HS-5 (cell line): ENCODE measurements at regions not wholly inside any gene's neighbourhood (a gene's known extent, or its start where the extent isn't known, plus 50 kb on each side); places are given as distances from the start of the nearest gene placed in this dataset.

ENCODE experiments used
- DNase-seq: peaks from one replicate; pipeline ENCODE4 v3.0.0-alpha.2; 2012; ENCODE audit warnings: low read depth

DNA sequence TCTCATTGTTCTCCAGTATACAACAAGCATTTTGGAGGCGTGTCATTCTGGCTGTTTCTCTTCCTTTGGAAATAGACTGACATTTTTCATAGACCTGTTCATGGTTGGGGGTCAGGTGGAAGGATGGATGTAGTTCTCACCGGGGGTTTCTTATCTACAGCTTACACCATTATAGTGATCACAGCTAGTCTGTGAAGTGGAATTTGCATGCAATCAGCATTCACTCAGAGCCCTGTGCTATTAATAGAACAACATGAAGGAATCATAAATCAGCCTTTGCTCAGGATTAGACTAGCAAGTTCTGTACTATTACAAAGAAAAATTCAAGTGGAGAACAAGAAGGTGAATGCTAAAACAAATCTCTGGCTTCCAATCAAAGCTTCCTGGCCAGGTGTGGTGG is 132.6 kb upstream of the PUDP start:
- DNase-seq = no peak

DNA sequence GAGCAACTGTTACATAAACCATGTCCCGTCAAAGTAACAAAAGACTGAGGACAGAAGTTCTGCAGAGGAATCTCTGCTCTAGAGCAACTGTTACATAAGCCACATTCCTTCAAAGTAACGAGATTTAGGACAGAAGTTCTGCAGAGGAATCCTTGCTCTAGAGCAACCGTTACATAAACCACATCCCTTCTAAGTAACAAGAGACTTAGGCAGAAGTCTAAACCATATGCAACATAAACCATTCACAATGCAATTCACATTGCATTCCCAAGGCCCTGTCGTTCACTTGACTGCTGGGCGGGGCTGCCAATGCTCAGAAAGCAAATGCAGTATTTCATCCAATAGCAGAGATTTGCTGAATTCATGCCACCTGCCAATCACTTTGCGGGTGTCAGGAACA is 124.4 kb upstream of the PUDP start:
- DNase-seq = no peak

DNA sequence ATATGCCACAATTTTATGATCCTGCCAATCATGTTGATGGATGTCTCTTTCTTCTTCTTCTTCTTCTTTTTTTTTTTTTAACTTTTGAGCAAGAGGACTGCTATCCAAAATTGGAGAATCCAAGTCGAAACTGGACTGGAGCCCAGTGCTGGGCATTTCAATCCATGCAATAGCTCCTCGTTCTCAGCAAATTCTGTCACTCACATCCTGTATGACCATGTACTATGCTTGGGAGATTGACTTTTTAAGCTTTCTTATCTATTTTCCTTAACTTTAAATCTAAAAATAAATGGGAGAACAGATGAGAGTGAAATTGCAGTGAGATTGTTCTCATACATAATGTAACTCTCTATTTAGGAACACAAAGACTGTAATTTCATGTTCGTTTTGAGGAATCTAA is 123.0 kb upstream of the PUDP start:
- no peak for DNase-seq

DNA sequence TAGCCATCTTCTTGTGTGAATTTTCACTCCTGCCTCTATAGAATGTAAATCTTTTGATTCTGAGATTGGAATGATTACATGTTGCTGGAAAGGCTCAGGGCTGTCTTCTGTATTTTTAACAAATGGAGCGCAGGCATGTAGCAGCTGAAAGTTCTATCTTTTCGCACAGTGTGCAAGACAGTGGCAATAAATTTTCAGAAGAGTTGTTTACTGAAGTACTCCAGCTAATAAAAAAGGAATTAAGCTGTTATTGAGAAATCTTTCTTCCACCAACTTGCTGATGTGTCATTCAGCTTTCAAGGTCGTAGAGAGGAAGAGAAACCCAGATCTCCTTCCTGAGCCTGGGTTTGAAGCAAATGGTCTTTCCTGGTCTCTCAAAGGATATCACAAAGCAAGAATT is 122.0 kb upstream of the PUDP start:
- no peak for DNase-seq

DNA sequence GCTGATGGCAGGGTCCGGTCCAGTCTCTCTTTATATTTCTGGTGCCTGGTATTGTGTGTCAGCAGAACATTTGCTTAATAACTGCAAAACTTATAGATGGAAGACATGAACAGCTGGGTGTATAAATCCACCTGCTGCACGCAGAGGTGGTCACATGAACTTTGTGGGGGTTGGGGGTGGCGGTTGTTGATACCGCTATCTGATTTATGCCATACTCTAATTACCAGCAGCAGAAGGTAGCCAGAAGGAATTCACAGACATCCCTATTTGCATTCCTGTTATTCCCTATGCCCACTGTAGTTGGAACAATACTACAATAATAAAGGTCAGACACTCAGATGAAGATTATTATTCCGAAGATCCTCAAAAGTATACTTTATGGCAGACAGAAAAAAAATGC is 121.6 kb upstream of the PUDP start:
- DNase-seq = no peak

DNA sequence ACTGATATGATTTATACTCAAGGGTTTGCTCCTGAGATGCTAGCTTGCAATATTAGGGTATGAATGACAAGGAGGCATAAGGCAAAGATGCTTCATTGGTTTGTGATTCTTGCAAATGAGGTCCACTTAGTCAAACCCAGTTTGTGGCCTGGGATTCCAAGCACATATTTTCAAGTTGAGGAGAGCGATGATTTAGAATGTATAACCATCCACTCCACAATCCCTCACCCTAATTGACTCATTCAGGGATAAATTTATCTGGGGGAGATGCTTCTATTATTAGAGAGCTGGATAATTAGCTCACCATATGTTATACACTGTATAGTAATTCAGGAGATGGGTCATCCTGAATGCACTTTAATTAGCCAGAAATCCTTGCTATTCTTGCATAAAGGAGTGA is 118.3 kb upstream of the PUDP start:
- no peak for DNase-seq

DNA sequence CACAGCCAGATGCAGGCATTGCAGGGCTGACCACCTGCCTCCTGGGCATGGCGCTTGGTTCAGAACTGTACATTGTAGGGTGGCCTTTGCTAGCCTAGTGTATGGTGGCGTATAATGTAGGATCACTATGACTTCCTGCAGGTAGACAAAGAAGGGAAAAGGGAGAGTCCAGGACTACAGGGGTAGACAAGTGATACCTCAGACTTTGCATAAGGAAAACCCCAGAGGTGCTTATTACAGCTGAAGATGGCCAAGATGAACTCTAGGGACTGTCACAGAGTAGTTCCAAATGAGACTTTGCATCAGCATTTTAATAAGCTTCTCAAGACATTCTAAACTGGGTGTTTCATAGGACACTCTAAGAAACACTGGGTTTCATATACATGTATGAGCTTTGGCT is 116.4 kb upstream of the PUDP start:
- DNase-seq = no peak

DNA sequence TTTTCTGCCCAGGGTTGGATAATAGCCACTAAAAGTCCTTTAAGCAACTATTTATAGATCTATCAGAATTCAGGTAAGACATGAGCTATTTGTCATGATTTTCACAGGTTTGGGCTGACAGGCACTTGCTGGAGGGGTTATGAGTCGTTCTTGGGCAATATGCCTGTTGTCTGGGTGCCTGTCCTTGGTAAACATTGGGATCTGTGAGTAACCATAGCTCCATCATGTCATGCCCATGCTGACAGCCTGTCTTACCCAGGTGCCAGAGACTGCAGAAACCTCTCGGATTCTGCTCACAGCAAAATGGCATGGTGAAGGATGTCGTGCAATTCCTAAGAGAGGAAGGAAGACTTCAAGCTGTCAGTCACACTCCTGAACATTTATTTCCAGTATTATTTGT is 116.0 kb upstream of the PUDP start:
- no peak for DNase-seq

DNA sequence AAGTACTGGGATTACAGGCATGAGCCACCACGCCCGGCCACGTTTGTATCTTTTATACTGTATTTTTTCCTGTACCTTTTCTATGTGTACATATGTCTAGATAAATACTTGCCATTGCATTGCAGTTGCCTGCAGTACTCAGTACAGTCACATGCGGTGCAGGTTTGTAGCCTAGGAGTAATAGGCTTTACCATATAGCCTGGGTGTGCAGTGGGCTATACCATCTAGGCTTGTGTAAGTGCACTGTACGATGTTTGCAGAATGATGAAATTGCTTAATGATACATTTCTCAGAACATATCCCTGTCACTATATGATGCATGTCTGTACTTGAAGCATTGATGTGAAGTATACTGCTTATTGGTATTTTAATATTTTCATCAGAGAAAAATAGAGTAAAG is 115.4 kb upstream of the PUDP start:
- no peak for DNase-seq

DNA sequence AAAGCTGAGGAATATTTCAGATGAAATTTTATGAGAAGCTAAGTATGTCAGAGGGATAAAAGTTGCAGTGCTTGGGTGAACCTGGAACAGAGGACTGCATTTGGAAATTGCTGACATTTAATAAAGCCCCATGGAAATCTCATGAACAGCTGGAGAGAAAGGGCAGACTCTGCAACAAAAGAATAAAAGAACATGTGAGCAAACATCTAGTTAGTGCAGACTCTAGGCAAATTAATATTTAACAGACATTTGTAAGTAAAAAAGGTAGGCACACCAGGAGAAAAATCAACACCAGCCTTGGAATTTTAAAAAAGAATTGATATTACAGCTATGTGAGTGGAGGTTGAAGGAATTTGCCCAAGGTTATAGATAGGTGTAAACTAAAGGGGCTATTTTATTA is 114.6 kb upstream of the PUDP start:
- no peak for DNase-seq

DNA sequence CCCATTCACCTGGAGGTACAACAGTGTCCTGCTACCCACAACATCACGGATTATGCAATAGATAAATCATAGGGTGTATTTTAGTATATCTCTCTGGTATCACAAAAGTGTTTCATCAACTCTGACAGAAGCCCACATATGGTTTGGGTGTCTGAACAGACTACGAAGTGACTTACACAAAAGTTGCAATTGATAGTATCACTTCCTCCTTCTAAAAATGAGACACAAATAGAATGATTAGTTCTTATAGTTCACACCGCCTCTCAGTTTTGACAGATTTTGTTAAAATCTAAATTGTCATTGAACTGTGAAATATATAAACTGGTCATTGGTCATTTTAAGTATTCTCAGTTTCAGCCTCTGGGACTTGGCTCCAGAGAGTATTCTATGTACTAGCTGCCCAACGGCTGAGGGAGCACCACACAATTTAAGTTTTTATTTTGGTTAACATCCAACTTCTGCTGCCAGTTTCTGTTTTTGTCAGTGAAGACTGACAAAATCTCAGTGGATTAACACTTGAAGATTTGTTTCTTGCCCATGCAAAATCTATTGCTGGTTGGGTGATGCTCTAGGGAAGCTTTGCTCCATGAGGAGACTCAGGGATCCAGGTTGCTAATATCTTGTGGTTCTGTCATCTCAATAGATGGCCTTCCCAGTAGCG is 113.8 kb upstream of the PUDP start:
- no peak for DNase-seq

DNA sequence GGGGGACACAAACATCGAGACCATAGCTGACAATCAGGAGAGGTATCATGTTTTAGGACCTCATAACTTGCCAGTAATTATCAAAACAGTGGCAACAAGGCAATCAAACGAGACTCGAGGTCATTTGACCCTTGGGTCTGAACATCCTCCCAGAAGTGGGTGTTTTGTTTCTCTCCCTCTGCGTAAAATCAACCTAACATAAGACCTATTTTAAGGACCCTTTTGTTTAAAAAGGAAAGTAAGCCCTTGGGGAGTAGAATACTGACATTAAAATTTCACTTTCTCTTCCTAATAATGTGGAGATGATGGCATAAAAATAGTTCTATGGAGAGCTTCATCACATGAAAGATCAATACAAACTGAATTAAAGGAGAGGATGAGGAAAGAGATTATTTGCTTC is 106.2 kb upstream of the PUDP start:
- DNase-seq = no peak

DNA sequence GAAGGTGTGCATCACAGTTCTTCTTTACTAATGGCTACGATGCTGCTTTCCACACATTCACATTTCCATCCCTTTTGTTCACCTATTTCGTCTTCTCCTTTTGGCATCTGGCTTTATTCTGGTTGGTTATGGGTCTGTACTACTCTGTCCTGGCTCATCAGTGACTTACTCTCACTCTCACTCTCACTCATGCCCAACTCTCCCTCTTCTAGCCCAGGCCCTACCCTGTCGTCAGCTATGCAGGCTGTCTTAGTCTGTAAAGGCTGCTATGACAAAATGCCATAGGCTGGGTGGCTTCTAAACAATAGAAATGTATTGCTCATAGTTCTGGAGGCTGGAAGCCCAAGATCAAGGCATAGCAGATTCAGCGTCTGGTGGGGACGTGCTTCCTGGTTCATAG is 105.6 kb upstream of the PUDP start:
- no peak for DNase-seq

DNA sequence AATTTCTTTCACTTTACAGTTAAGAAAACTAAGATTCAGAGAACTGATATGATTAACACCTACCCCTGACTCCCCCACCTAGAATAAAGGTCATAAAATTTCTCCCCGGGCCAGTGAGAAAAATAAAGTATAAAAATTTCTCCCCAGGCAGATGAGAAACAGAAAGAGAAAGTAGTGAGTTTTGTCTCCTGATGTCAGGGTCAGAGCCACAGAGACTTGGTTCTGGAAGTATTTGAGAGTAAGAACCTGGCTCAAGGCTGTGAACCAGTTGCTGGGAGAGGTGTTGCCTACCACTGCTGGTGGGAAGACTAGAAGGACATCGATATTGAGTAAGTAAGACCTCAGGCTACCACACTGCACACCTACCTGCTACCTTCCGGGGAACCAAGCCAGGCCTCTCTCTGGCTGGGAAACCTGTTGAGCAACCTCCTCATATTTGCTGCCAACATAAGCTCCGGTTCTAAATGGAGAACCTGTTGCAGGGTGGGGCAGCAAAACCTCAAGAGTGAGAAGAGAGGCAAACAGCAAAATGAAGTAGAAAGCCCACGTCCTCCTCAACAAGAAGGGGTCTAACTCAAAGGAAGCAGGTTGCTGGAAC is 104.2 kb upstream of the PUDP start:
- no peak for DNase-seq

DNA sequence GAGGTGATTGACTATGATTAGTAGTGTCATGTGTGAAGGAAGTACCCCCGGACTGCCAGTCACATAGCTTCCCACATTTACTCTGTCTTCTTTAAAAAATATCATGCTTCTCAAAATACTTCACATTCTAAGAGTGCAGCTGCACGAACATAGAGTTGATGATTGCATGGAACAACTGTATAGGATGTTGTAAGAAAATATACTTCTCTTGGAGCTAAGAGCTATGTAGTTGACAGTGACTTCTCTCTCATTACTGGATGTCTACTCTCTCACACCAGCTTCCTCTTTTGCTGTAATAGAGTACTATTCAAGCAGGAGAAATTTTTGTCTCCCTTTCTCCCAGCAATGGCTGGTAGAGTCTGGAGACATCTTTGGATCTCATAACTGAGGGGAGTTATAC is 99.4 kb upstream of the PUDP start:
- DNase-seq = no peak

DNA sequence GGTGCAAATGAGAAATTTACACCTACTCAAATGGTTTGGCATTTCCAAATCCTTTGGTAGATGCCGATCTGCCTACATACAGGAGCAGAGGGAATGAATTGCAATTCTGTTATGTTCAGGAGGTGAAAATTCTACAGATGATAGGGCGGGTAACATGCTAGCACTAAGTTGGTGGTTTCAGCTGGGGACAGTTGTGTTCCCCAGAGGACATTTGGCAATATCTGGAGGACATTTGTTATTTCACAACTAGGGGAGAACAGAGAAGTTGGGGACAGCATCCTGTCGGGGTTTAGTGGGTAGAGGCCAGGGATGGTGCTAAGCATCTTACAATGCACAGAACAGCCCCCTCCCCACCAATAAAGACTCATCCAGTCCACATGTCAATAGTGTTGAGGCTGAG is 96.5 kb upstream of the PUDP start:
- DNase-seq = no peak

DNA sequence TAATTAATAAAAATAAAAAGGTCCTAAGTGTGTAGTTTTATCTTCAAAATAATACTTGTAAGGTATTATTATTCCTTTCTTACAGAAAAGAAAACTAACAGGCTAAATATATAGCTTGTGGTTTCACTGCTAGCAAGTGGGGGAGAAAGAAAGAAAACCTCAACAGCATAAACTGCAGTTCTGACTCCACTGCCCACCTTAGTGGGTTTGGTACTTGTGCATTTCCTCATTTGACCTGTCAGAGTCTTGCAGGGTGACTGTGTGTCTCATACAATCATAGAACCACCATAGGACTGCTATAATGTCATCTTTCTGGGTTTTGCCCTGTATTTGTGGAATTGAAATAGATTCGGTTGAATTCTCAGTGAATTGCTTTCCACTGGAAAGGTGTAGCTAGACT is 94.7 kb upstream of the PUDP start:
- DNase-seq = no peak

DNA sequence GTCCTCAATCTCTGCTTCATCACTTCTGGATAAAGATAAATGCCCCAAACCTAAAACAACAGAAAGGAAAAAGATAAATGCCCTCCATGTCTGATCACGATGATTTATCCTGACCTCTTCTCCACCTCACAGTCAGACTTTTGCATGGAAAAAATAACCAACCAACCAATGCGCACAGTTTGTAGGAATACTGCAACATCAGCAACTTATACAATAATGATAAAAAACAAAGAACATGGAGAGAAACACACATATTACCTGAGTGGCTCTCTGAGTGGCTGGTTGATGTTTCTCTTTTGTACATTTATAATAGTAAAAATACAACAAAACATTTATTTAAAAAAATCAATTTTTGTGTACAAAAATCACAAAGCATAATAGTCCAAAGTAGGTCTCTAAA is 93.0 kb upstream of the PUDP start:
- no peak for DNase-seq

DNA sequence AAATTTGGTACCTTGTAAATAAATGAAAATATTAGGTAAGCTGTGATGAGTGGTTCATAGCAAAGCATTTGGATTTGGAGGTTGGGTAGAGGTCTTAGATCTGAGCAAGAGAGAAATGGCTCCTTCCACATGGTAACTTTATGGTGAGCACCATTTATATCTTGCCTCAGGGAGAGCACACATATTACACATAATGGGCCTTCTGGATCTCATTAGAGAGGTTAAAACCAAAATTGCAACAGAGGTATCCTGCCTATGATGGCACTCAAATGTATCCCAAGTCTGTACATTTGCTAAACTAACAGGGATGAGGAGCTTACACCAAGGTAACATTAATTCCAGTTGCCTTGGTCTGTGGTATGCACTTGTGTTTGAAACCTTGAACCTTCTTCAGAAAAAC is 87.1 kb upstream of the PUDP start:
- no peak for DNase-seq

DNA sequence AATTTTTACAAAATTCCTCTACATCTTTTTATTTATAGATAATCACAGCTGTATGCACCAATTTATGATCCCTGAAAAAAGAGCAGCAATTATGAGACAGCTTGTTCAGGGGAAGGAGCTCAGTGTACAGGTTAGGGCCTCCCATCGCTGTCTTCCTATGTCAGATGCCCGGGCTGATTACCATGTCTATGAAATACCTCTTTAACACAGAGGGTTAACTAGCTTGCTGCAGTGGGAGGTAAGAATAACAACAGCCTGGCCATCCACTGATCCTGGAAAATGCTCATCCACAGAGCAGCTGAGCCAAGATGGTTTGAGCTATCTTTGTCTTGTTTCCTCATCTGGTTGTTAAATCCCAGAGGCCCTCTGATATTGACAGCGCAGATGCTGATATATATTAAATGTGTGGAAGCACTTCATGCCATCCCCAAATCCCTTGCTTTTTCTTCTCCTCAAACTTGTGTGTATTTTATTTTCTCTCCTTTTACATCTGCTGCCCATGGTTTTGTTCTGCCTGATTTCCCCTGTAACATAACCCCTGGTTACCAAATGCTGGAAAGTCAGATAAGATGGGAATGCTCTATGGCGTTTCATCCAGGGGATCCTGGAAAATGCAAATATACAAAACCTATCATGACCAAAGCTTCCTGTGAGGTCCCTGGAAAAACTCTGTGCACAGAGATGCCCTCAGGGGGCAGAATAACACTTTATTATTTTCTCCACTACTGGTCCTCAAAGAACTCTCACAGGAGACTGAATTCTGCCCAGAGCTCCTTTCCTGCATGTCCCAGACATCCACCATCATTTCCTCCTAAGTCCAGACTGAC is 85.8 kb upstream of the PUDP start:
- DNase-seq = no peak

DNA sequence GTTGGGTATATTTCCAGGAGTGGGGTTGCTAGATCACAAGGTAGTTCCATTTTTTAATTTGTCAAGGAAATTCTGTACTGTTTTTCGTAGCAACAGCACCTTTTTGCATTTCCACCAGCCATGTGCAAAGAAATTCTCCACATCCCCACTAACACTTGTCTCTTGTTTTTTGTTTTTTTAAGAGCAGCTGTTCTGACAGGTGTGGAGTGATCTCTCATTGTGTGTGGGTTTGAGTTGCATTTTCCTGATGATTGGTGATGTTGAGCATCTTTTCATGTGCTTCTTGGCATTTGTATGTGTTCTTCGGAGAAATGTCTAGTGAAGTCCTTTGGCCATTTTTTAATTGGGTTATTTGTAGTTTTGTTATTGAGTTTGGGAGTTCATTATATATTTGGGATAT is 80.3 kb upstream of the PUDP start:
- DNase-seq = no peak

DNA sequence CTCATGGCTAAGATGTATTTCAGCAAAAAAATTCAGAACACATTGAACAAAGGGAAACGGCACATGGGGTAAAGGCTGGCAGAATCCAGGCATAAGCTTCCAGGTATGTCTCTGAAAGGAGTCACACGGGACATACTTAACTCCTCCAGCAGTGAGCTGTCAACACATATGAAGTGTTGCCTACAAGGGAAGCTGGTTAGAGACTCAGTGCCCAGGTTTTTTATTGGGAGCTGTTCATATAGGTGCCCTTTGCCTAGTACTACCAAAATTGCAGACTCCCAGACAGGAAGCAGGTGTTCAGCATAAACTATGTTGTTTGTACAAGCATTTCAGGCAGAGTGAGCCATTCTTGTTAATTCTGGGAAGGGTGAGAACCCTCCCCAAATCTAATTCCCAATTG is 77.4 kb upstream of the PUDP start:
- no peak for DNase-seq

DNA sequence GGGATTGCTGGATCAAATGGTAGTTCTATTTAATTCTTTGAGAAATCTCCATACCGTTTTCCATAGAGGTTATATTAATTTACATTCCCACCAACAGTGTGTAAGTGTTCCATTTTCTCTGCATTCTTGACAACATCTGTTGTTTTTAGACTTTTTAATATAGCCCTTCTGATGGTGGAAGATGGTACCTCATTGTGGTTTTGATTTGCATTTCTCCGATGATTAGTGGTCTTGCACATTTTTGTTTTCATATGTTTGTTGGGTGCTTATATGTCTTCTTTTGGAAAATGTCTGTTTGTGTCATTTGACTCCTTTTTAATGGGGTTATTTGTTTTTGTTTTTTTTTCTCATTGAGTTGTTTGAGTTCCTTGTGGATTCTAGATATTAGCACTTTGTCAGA is 75.3 kb upstream of the PUDP start:
- DNase-seq = no peak

DNA sequence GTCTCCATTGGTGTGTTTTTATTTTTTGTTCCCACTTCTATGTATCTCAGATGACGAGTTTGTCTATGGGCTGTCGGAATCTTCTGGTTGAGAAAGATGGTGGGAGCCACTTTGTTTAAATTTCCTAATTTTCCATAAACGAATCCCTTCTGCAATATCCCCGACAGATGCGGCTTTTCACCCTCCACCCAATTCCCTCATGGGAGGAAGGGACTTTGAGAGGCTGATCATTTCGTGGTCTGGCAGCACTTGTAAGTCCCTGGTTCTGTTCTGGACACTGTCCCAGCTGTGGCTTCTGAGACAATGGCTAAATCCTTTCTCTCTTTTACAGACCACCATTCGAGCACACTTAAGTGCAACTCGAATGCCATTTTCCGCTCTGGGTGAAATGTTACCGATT is 72.2 kb upstream of the PUDP start:
- no peak for DNase-seq
